Aorta (tissue), 5 donors: ENCODE measurements at regions not wholly inside any gene's neighbourhood (a gene's known extent, or its start where the extent isn't known, plus 50 kb on each side); places are given as distances from the start of the nearest gene placed in this dataset.
"Not testable (repeated sequence)": the region's sequence is repeated elsewhere in the genome, so short reads cannot be mapped to it uniquely, and the experiment has no call there.

Source experiments
- ATAC-seq: fragments of 200-7000 bp; cut with Tn5 transposase; one replicate; pipeline ENCODE4 v1.9.1; 2022; ENCODE audit warnings: moderate library complexity; ENCODE audit not compliant: low FRiP score
- DNase-seq, 2 donors: peaks; one replicate each; pipeline ENCODE4 v3.0.0-alpha.2; 2020
- H3K27ac ChIP-seq, 2 donors: one replicate each; pipeline ENCODE4 v1.5.1; 2013; ENCODE audit warnings: low read length in 2 of 2, mild to moderate bottlenecking in 2 of 2, moderate library complexity in 2 of 2, control low read depth in 1 of 2, inconsistent platforms in 1 of 2, low read depth in 1 of 2
- H3K27me3 ChIP-seq, 2 donors: one replicate each; pipeline ENCODE4 v1.6.1; 2013; ENCODE audit warnings: control low read depth in 1 of 2, low read length in 1 of 2, mild to moderate bottlenecking in 1 of 2, moderate library complexity in 1 of 2; ENCODE audit not compliant: insufficient read depth in 2 of 2, control insufficient read depth in 1 of 2
- H3K36me3 ChIP-seq, 2 donors: one replicate each; pipeline ENCODE4 v1.6.1; 2013; ENCODE audit warnings: control low read depth in 1 of 2, low read length in 1 of 2, mild to moderate bottlenecking in 1 of 2; ENCODE audit not compliant: insufficient read depth in 2 of 2, control insufficient read depth in 1 of 2
- H3K4me1 ChIP-seq, 2 donors: one replicate each; pipeline ENCODE4 v1.6.1; 2013; ENCODE audit warnings: low read length in 2 of 2, control low read depth in 1 of 2, mild to moderate bottlenecking in 1 of 2, moderate library complexity in 1 of 2; ENCODE audit not compliant: insufficient read depth in 2 of 2, control insufficient read depth in 1 of 2
- H3K4me3 ChIP-seq, 2 donors: one replicate each; pipeline ENCODE4 v1.5.1; 2013; ENCODE audit warnings: low read length in 2 of 2, control low read depth in 1 of 2, mild to moderate bottlenecking in 1 of 2
- H3K9me3 ChIP-seq: one replicate; pipeline ENCODE4 v1.6.1; 2013; ENCODE audit warnings: mild to moderate bottlenecking, low read length; ENCODE audit not compliant: control insufficient read depth
- WGBS, 2 donors: extraction: QIAGEN DNeasy Blood & Tissue Kit; methylation state at CpG; one replicate each; pipeline ENCODE4 v1.1.7; 2013; 5-methylcytosine and 5-hydroxymethylcytosine counted together
- intact Hi-C, 2 donors: fragments of 100-400 bp; cut with DNase I; formaldehyde crosslinking; loops; one replicate each; pipeline versions ENCODE4 v1.14.2 to v1.15.0; 2022
- donor health status: healthy with polysubstance abuse.
- donor health status: Bipolar disorder and iron deficiency.
- donor health status: DM: no; HTN: no; CAD: no.
- donor health status: DM: no; HTN: no; CAD: no.
- donor health status: DM: yes; HTN: yes; CAD: no.

DNA sequence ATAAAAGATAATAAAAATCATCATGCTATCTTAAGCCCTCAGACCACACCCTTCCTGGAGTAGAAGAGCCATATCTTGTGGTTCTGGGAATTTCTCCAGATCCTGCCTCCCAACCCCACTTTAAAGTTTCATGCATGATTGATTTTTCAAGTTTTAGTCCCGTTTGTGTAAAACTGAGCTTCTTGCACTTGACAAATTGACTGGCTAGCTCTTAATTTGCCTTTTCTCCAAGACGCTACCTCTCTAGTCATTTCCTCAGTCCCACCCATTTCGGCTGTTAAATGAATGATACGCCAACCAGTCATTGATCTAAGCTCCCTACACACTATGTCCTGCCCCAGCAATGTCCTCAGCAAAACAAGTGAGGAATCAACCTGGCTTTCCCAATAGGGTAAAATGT is 71.8 kb upstream of the TEAD1 start:
- ATAC-seq (no peak), DNase-seq (no peak)
- no peak overlapping the region for H3K4me3 ChIP-seq
- no peaks in the 10 kb centered on the region for H3K9me3 ChIP-seq
- 81 to 86% methylated on average over 4 of the region's 4 CpGs for WGBS, 2 donors
- no peaks in the 10 kb centered on the region for H3K27me3 ChIP-seq
- intact Hi-C loops = no loop called here
- no peaks in the 10 kb centered on the region for H3K36me3 ChIP-seq
- no peak overlapping the region for H3K27ac ChIP-seq
- H3K4me1 ChIP-seq = no peaks in the 10 kb centered on the region

DNA sequence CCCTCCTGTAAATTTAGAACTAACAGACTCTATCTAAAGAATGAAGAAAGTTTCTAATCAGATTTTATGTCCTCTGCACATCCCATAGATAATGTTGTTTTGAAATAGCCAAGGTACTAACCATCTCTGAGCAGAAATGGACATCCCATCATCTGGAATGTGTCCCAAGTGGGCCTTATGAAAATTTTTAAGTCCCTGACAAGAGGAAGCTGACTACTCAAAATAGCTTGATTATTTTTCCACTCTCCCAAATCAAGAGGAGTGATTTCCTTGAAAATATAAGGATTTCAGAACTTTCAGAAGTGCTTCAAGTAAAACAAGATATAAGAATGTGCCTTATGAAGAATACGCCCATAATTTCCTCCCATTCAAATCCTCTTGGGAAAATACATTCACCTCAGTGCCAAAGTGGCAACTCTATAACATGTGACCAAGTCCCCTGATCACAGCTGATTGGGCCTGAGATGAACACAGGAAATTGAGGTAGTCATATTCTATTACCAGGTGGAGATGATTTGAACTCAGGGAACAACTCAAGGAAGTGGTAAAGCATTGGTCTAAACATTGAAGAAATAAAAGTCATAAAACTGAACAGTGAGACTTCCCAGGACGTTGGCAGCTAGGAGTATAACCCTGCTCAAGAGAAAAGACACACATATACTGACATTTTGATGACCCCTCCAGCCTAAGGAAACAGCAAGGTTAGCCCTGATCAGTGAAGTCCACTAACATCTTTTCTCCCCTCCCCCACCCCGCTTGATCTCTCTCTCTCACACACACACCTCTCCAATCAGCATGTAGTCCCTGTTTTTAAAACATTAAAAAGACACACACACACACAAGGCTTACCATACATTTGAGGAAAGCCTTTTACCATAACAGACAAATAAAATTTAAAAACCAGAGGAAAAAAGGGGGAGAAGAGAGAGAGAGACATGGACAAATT is 70.8 kb upstream of the TEAD1 start:
- Histone ChIP-seq H3K27ac (no peak overlapping the region), H3K9me3 (no peaks in the 10 kb centered on the region), H3K36me3 (no peaks in the 10 kb centered on the region), H3K4me3 (no peak overlapping the region), H3K4me1 (no peaks in the 10 kb centered on the region), H3K27me3 (no peaks in the 10 kb centered on the region)
- DNase-seq = no peak
- 88 to 89% methylated on average over 3 of the region's 3 CpGs for WGBS, 2 donors
- intact Hi-C loops = no loop called here
- no peak for ATAC-seq

DNA sequence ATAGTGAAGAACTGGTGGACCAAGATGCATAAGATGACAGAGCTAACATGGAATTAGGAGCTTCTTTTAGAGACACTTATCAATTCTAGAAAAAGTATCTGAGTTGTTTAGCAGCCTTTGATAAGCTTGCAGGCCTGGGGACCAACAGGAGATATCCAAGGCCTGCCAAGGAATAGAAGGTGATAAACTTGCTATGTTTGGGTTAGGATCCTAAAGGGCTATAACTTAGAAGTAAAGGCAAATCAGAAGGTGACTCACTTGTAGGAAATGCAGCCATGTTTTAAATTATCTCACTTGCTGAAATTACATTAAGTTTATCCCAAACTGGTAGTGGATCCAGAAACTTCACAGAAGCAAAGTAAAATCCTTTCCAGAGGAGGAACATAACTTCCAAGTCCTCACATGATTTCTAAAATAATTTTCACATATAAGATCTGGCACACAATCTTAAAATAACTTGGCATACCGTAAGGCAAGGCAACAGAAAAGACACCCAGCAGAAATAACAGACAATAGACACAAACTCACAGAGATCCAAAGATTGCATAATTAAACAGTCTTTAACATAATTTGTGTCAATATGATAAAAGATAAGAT is 69.6 kb upstream of the TEAD1 start:
- intact Hi-C loops = no loop called here
- Histone ChIP-seq H3K27ac (no peak overlapping the region), H3K4me3 (no peak overlapping the region), H3K36me3 (no peaks in the 10 kb centered on the region), H3K27me3 (no peaks in the 10 kb centered on the region), H3K4me1 (no peaks in the 10 kb centered on the region), H3K9me3 (no peaks in the 10 kb centered on the region)
- WGBS, 2 donors = 9 to 26% methylated on average over 1 of the region's 1 CpG
- ATAC-seq (no peak), DNase-seq (no peak)

DNA sequence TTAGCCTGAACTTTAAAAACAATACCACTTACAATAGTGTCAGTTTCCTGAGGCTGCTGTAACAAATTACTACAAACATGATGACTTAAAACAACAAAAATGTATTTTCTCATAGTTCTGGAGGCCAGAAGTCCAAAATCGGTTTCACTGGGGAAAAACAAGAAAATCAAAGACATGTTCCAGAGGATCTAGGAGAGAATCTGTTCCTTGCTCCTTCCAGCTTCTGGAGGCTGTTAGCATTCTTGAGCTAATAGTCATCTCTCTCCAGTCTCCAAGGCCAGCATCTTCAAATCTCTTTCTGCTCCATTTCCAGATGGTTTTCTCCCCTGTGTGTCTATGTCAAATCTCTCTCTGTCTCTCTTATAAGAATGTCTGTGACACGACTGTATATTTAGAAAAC is 67.6 kb upstream of the TEAD1 start:
- Histone ChIP-seq H3K4me1 (no peaks in the 10 kb centered on the region), H3K27me3 (no peaks in the 10 kb centered on the region), H3K36me3 (no peaks in the 10 kb centered on the region), H3K9me3 (peaks cover 2% of the 10 kb centered on the region), H3K27ac (no peak overlapping the region), H3K4me3 (no peak overlapping the region)
- ATAC-seq = no peak
- WGBS, 2 donors = 46 to 53% methylated on average over 2 of the region's 2 CpGs
- intact Hi-C loops = no loop called here
- no peak for DNase-seq

DNA sequence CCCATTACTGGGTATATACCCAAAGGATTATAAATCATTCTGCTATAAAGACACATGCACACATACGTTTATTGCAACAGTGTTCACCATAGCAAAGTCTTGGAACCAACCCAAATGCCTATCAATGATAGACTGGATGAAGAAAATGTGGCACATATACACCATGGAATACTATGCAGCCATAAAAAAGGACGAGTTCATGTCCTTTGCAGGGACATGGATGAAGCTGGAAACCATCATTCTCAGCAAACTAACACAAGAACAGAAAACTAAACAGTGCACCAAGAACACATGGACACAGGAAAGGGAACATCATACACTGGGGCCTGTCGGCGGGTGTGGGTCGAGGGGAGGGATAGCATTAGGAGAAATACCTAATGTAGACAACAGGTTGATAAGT is 65.5 kb upstream of the TEAD1 start:
- H3K9me3 ChIP-seq, H3K27ac ChIP-seq, H3K4me3 ChIP-seq, H3K27me3 ChIP-seq, ATAC-seq, DNase-seq, intact Hi-C loops, H3K36me3 ChIP-seq, H3K4me1 ChIP-seq: not testable (repeated sequence)
- whole genome bisulfite sequencing, 2 donors = 86 to 91% methylated on average over 4 to 5 of the region's 5 CpGs

DNA sequence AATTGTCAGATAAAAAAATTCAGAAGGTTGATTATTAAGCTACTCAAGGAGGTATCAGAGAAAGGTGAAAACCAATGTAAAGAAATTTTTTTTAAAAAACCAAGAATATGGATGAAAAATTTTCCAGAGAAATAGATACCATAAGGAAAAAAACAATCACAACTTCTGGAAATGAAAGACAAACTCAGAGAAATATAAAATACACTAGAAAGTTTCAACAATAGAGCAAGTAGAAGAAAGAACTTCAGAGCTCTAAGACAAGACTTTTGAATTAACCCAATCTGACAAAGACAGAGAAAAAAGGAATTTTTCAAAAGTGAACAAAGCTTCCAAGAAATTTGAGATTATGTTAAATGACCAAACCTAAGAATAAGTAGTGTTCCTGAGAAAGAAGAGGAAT is 62.9 kb upstream of the TEAD1 start:
- H3K9me3 ChIP-seq = peaks cover 2% of the 10 kb centered on the region
- no peak overlapping the region for H3K27ac ChIP-seq
- DNase-seq = no peak
- no peak overlapping the region for H3K4me3 ChIP-seq
- ATAC-seq = no peak
- intact Hi-C loops = no loop called here
- no peaks in the 10 kb centered on the region for H3K4me1 ChIP-seq
- no peaks in the 10 kb centered on the region for H3K36me3 ChIP-seq
- H3K27me3 ChIP-seq = no peaks in the 10 kb centered on the region

DNA sequence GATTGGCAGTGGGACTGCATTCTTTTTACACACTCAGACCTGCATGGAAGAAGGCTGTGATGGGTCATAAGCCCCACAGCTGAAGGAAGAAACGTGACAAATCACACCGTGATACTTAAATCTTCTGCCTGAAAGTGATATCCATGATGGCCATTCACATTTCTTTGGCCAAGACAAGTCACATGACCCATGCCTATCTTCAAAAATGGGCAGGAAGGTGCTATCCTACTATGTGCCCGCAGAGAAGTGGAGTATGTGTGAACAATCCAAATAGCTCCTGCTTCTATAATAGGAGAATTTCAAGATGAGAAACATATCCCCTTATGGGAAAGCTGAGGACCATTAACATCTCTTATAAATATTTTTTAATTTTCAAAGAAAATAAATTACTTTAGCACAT is 56.6 kb upstream of the TEAD1 start:
- Histone ChIP-seq H3K27ac (no peak overlapping the region), H3K9me3 (no peaks in the 10 kb centered on the region), H3K36me3 (no peaks in the 10 kb centered on the region), H3K4me3 (no peak overlapping the region), H3K27me3 (no peaks in the 10 kb centered on the region), H3K4me1 (peaks cover 0 to 2% of the 10 kb centered on the region in 2 donors)
- ATAC-seq (no peak), DNase-seq (no peak)
- intact Hi-C loops = no loop called here
- WGBS, 2 donors = 94 to 95% methylated on average over 3 of the region's 3 CpGs

DNA sequence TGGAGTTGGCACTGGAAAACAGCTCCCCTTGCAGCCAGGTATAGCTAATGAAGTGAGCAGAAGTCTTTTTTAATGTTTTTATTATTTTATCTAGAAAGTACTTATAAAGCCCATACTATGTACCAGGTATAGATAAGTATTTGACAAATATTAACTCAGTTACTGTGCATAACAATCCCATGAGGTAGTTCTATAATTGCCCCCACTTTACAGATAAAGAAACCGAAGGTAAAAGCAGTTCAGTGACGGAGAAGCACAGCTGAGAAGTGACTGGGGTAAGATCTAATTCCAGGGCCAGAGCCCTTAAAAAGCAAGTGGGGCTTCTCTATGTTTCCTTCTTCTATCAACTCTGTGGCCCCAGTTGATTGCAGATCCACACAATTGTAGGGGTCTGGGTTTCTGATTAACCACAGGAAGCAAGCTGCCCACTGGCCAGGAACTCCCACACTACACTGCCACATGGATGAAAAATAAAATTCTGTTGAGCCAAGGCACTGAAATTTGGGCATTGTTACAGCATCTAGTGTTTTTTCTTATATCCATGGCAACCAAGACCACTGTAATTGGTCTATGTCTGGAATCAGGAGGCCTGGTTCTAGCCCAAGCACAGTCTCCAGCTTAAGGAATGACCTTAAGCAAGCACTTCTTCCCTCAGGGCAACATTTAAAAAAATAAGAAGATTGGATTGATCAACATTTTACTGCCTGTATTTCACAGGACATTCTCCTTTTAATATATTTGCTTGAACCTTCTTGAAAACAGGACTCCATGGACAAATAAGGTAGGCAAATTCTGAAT is 55.3 kb upstream of the TEAD1 start:
- no peaks in the 10 kb centered on the region for H3K27me3 ChIP-seq
- DNase-seq = no peak
- no peak overlapping the region for H3K27ac ChIP-seq
- WGBS, 2 donors = 86 to 93% methylated on average over 2 of the region's 2 CpGs
- no peak overlapping the region for H3K4me3 ChIP-seq
- H3K9me3 ChIP-seq = no peaks in the 10 kb centered on the region
- H3K4me1 ChIP-seq = peaks cover 0 to 2% of the 10 kb centered on the region in 2 donors
- H3K36me3 ChIP-seq = no peaks in the 10 kb centered on the region
- intact Hi-C loops = no loop called here
- ATAC-seq = no peak
